ENCODE measurements at regions not wholly inside any gene's neighbourhood (a gene's known extent, or its start where the extent isn't known, plus 50 kb on each side); places are given as distances from the start of the nearest gene placed in this dataset.

DNA sequence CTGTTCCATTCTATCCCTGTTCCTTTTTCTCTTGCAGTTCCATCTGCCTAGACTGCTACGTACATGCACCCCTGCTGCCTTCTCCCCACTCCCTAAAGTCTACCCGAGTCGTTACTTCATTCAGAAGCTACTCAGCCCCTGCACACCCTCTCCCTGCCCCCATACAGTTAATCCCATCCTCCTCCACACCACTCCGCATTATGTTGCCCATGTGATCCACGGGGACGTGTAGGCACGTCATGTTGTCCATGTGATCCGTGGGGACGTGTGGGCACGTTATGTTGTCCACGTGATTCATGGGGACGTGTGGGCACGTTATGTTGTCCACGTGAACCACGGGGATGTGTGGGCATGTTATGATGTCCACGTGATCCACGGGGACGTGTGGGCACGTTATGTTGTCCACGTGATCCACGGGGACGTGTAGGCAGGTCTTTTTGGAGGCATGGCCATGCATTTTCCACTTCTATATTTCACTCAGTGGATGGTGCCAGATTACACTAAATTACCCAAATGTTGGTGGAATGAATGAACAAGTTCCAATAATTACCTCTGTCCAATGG is 299.5 kb downstream of the DCDC2C start:
- TF ChIP-seq, protein P1, sequence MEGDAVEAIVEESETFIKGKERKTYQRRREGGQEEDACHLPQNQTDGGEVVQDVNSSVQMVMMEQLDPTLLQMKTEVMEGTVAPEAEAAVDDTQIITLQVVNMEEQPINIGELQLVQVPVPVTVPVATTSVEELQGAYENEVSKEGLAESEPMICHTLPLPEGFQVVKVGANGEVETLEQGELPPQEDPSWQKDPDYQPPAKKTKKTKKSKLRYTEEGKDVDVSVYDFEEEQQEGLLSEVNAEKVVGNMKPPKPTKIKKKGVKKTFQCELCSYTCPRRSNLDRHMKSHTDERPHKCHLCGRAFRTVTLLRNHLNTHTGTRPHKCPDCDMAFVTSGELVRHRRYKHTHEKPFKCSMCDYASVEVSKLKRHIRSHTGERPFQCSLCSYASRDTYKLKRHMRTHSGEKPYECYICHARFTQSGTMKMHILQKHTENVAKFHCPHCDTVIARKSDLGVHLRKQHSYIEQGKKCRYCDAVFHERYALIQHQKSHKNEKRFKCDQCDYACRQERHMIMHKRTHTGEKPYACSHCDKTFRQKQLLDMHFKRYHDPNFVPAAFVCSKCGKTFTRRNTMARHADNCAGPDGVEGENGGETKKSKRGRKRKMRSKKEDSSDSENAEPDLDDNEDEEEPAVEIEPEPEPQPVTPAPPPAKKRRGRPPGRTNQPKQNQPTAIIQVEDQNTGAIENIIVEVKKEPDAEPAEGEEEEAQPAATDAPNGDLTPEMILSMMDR (IDR thresholded peaks at IDR 0.05; ENCODE audit: insufficient read depth, low read length, missing control alignments): no peak
- no peak for DNase-seq (ENCODE audit: low read depth, low spot score)
- POLR2A ChIA-PET: no interaction called here
- CTCF ChIA-PET: no interaction called here
- H3K4me3 ChIP-seq (ENCODE audit: low read depth, low read length): no peak overlapping the region

DNA sequence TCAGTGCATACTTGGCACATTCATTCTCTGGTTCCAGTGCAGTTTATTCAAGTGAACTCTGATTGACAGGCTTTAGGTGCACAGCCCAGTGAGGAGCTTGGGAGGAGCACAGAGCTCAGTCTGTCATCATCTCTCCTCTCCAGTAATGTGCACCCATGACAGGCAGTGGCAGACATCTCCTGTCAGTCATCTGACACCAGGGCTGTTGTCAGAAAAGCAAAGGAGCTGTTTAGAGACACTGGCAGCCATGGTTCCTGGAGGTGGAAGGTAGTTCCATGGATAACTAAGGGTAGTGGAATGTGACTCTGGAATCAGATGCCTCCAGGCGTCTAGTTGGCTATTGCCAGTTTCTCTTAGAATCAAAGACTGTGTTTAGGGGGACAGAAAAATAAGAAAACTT is 308.8 kb downstream of the DCDC2C start:
- DNase-seq (ENCODE audit: low read depth, low spot score): no peak
- TF ChIP-seq, protein P1 (IDR thresholded peaks at IDR 0.05; ENCODE audit: insufficient read depth, low read length, missing control alignments): no peak
- ChIA-PET CTCF (no interaction called here), POLR2A (no interaction called here)
- H3K4me3 ChIP-seq (ENCODE audit: low read depth, low read length): no peak overlapping the region

DNA sequence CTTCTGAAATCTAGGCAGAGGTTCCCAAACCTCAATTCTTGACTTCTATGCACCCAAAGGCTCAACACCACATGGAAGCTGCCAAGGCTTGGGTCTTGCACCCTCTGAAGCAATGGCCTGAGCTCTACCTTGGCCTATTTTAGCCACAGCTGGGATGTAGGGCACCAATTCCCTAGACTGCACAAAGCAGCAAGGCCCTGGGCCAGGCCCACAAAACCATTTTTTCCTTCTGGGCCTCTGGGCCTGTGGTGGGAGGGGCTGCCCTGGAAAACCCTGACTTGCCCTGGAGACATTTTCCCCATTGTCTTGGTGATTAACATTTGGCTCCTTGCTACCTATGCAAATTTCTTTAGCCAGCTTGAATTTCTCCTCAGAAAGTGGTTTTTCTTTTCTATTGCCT is 315.2 kb downstream of the DCDC2C start:
- DNase-seq (ENCODE audit: low read depth, low spot score): no peak
- POLR2A ChIA-PET: no interaction called here
- CTCF ChIA-PET: no interaction called here
- H3K4me3 ChIP-seq (ENCODE audit: low read depth, low read length): no peak overlapping the region
- TF ChIP-seq, protein P1 (IDR thresholded peaks at IDR 0.05; ENCODE audit: insufficient read depth, low read length, missing control alignments): no peak

DNA sequence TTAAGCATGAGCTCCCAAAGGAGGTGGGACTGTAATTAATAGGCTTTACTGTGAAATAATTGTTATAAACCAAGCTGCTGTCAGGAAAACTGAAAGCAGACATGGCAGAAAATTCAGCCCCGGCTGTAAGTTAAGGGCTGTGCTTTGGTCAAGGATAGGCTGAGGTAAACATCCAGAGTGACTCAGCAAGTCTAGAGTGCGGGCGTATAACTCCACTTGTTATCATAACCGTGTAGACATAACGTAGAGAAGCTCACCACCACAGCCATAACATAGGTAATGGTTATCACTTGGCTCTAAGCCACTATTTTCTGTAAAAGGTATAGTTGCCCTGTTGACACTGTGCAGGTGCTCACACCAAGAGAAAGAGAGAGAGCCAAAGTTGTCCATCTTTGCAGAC is 316.8 kb downstream of the DCDC2C start:
- TF ChIP-seq, protein P1 (IDR thresholded peaks at IDR 0.05; ENCODE audit: insufficient read depth, low read length, missing control alignments): no peak
- DNase-seq (ENCODE audit: low read depth, low spot score): no peak
- ChIA-PET POLR2A (no interaction called here), CTCF (no interaction called here)
- no peak overlapping the region for H3K4me3 ChIP-seq (ENCODE audit: low read depth, low read length)

DNA sequence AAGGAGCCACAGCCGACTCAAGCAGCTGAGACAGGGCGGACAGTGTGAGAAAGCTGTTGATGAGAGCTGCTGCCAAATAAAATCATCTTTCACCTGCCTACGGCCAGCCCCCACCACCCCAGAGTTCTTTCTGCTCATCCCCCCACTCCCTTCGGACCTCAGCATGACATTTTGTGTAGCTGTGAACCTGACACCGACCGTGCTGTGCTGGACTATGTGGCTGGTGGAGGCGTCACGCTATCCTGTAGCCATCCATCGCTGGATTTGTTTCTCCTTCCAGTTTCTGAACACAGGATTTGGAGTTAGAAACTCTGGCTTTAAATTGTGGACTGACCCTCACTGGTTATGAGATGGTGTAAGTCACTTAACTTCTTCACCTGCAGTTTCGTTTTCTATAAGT is 317.3 kb downstream of the DCDC2C start:
- DNase-seq (ENCODE audit: low read depth, low spot score): no peak
- TF ChIP-seq, protein P1 (IDR thresholded peaks at IDR 0.05; ENCODE audit: insufficient read depth, low read length, missing control alignments): no peak
- ChIA-PET CTCF (no interaction called here), POLR2A (no interaction called here)
- no peak overlapping the region for H3K4me3 ChIP-seq (ENCODE audit: low read depth, low read length)

DNA sequence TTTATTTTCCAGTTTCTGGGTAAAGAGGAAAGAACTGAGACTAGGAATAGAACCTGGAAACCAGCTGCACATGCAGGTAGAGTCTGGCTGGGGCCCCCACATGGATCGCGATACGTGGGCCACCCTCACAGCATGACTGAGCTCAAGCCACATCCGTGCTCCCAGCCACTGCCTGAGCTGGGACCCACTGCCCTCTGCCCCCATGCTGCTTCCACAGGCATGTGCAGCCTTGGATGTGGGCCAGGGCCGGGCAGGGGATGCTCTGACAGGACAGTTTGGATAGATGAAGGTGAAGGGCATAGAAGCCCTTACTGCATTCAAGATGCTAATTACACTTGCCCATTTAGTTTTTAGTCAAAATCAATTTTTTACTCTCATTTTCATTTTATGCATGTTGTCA is 321.2 kb downstream of the DCDC2C start:
- TF ChIP-seq, protein P1 (IDR thresholded peaks at IDR 0.05; ENCODE audit: insufficient read depth, low read length, missing control alignments): no peak
- H3K4me3 ChIP-seq (ENCODE audit: low read depth, low read length): no peak overlapping the region
- POLR2A ChIA-PET: no interaction called here
- DNase-seq (ENCODE audit: low read depth, low spot score): no peak
- CTCF ChIA-PET: no interaction called here

All from AG04449 (cell line).